ENCODE measurements at regions not wholly inside any gene's neighbourhood (a gene's known extent, or its start where the extent isn't known, plus 50 kb on each side); places are given as distances from the start of the nearest gene placed in this dataset.

DNA sequence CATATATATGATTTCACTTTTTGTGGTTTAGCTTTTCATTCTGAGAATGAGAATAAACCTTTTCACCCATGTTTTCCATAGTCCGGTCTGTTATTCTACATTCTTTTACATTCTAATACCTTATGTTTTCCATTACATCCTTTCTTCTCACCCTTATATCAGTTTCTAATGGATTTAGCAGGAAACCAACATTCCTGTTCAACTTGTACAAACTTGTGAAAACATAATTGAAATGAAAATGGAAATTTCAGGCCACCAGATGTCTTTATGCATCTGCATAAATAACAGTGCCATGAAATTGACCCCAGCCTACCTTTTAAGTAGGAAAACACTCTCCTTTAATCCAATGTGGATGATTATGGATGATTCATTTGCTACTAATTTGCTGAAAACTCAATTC, 494.8 kb upstream of the ZFP42 start:
- H2BK20ac ChIP-seq (ENCODE audit: low read depth, low read length, poor library complexity, severe bottlenecking) = no peak overlapping the region
- H4K5ac ChIP-seq (ENCODE audit: insufficient read length, low read depth, low read length) = no peak overlapping the region
- H3K27ac ChIP-seq (ENCODE audit: insufficient read length, low read depth, low read length) = no peak overlapping the region
- H3K79me2 ChIP-seq (ENCODE audit: insufficient read depth, low read length) = no peaks in the 10 kb centered on the region
- H3K36me3 Mint-ChIP-seq (ENCODE audit: insufficient read depth in 1 of 3, low read depth in 3 of 3) = no peaks in the 10 kb centered on the region
- TF ChIP-seq, protein P1, sequence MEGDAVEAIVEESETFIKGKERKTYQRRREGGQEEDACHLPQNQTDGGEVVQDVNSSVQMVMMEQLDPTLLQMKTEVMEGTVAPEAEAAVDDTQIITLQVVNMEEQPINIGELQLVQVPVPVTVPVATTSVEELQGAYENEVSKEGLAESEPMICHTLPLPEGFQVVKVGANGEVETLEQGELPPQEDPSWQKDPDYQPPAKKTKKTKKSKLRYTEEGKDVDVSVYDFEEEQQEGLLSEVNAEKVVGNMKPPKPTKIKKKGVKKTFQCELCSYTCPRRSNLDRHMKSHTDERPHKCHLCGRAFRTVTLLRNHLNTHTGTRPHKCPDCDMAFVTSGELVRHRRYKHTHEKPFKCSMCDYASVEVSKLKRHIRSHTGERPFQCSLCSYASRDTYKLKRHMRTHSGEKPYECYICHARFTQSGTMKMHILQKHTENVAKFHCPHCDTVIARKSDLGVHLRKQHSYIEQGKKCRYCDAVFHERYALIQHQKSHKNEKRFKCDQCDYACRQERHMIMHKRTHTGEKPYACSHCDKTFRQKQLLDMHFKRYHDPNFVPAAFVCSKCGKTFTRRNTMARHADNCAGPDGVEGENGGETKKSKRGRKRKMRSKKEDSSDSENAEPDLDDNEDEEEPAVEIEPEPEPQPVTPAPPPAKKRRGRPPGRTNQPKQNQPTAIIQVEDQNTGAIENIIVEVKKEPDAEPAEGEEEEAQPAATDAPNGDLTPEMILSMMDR (conservative IDR thresholded peaks at IDR 0.05) = no peak
- no peaks in the 10 kb centered on the region for H3K4me1 Mint-ChIP-seq
- H2AK5ac ChIP-seq (ENCODE audit: insufficient read length, low read length) = no peak overlapping the region
- H2BK5ac ChIP-seq (ENCODE audit: insufficient read length, low read length) = no peak overlapping the region
- H4K20me1 ChIP-seq (ENCODE audit: control insufficient read depth, insufficient read depth, insufficient read length) = no peaks in the 10 kb centered on the region
- no peak overlapping the region for H3K14ac ChIP-seq (ENCODE audit: insufficient read depth, low read length)
- no peaks in the 10 kb centered on the region for H3K23me2 ChIP-seq (ENCODE audit: insufficient read length, low read depth, low read length, poor library complexity, severe bottlenecking)
- H4K91ac ChIP-seq (ENCODE audit: insufficient read length, low read depth, low read length) = no peak overlapping the region
- no peaks in the 10 kb centered on the region for H3K9me3 Mint-ChIP-seq
- H2AFZ ChIP-seq (ENCODE audit: low read length) = no peak overlapping the region
- no peak overlapping the region for H3K4ac ChIP-seq (ENCODE audit: low read depth, low read length)
- no peak overlapping the region for H3K9ac ChIP-seq (ENCODE audit: extremely low read depth, insufficient read length, low read length)
- no peak overlapping the region for H3K18ac ChIP-seq (ENCODE audit: insufficient read length, low read depth, low read length)
- DNase-seq = no peak
- H3K9me3 ChIP-seq (ENCODE audit: control insufficient read depth, low read depth, low read length) = no peaks in the 10 kb centered on the region
- no peak overlapping the region for H2BK12ac ChIP-seq (ENCODE audit: insufficient read length, low read depth, low read length)
- H3K4me2 ChIP-seq (ENCODE audit: insufficient read depth, insufficient read length, low read length) = no peak overlapping the region
- no CpG with 5 or more reads among the region's 1 CpG for WGBS (ENCODE audit: extremely low coverage, insufficient read length, low lambda C conversion rate)
- H3K27me3 ChIP-seq (ENCODE audit: insufficient read depth, low read length) = no peaks in the 10 kb centered on the region
- no peak overlapping the region for H2BK15ac ChIP-seq (ENCODE audit: low read depth, low read length)
- no peak overlapping the region for H3K23ac ChIP-seq (ENCODE audit: insufficient read length, low read depth, low read length)
- H3K27me3 Mint-ChIP-seq (ENCODE audit: low read depth) = no peaks in the 10 kb centered on the region; the same call in 1 of the 2 replicates
- no peak overlapping the region for H4K8ac ChIP-seq (replicated peaks; ENCODE audit: insufficient read length, low read depth, low read length)
- no peak overlapping the region for H2BK120ac ChIP-seq (ENCODE audit: low read depth, low read length, poor library complexity, severe bottlenecking)
- H3K27ac Mint-ChIP-seq = no peak overlapping the region
- no peaks in the 10 kb centered on the region for H3K4me1 ChIP-seq (ENCODE audit: insufficient read depth, low read length)
- no peak overlapping the region for H3K56ac ChIP-seq (ENCODE audit: insufficient read length, low read depth, low read length)
- no peaks in the 10 kb centered on the region for H3K79me1 ChIP-seq (ENCODE audit: insufficient read depth, low read depth, low read length, poor library complexity, severe bottlenecking)
- H3K4me3 Mint-ChIP-seq = no peak overlapping the region
- no peak overlapping the region for H3T11ph ChIP-seq (ENCODE audit: low read length)
